B cell (primary cell): ENCODE measurements at regions not wholly inside any gene's neighbourhood (a gene's known extent, or its start where the extent isn't known, plus 50 kb on each side); places are given as distances from the start of the nearest gene placed in this dataset.

ENCODE experiments used
- CTCF ChIP-seq: fragments of 200-600 bp; IDR thresholded peaks from one replicate; pipeline ENCODE4 v1.8.0; 2022; ENCODE audit warnings: antibody characterized with exemption, mild to moderate bottlenecking
- EZH2 ChIP-seq: IDR thresholded peaks from 2 replicates; pipeline ENCODE4 v1.6.1; 2012; ENCODE audit warnings: borderline replicate concordance, low read depth, mild to moderate bottlenecking, moderate library complexity, low read length; ENCODE audit not compliant: insufficient read depth, poor library complexity, severe bottlenecking

GRCh38 chr20:40101560-40101959 lies 587.5 kb downstream of the MAFB start:
- TF ChIP-seq CTCF (no peak), EZH2 (no peak)
